ENCODE measurements at regions not wholly inside any gene's neighbourhood (a gene's known extent, or its start where the extent isn't known, plus 50 kb on each side); places are given as distances from the start of the nearest gene placed in this dataset.

DNA sequence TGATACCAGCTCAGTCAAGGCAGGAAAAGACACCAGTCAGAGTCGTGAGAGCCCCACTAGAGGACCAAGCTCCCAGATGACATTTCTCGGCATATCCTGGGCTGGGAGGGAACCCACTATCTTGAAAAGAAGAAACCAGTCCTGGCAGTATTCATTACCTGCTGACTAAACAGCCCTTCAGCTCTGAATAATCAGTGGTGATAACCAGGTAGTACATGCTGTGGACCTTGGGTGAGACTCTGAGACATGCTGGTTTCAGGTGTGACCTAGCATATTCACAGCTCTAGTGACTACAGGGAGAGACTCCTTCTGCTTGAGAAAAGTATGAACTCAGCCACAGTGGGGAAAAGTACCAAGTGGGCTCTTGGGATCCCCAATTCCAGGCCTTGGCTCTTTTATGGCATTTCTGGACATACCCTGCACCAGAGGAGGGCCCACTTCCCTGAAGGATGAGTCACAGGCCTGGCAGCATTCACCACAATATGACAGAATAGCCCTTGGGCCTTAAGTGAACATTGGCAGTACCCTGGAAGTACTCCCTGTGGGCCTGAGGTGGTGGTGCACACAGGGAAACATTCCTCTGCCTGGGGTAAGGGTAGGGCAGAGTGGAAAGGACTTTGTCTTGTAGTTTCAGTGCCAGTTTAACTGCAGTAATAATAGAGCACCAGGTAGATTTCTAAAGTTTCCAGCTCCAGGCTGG, 82.6 kb upstream of the SLC38A4 start:
- no peak overlapping the region for H3K27ac Mint-ChIP-seq
- TF ChIP-seq, protein P1, sequence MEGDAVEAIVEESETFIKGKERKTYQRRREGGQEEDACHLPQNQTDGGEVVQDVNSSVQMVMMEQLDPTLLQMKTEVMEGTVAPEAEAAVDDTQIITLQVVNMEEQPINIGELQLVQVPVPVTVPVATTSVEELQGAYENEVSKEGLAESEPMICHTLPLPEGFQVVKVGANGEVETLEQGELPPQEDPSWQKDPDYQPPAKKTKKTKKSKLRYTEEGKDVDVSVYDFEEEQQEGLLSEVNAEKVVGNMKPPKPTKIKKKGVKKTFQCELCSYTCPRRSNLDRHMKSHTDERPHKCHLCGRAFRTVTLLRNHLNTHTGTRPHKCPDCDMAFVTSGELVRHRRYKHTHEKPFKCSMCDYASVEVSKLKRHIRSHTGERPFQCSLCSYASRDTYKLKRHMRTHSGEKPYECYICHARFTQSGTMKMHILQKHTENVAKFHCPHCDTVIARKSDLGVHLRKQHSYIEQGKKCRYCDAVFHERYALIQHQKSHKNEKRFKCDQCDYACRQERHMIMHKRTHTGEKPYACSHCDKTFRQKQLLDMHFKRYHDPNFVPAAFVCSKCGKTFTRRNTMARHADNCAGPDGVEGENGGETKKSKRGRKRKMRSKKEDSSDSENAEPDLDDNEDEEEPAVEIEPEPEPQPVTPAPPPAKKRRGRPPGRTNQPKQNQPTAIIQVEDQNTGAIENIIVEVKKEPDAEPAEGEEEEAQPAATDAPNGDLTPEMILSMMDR (IDR thresholded peaks at IDR 0.05), result no peak
- Histone ChIP-seq H3K4me1 (ENCODE audit: insufficient read depth, low read length) (no peaks in the 10 kb centered on the region), H3K27ac (ENCODE audit: low read depth in 1 of 2, low read length in 2 of 2) (no peak overlapping the region), H3K4me3 (ENCODE audit: low read length) (no peak overlapping the region), H3K27me3 (ENCODE audit: control insufficient read depth in 1 of 2, insufficient read depth in 2 of 2, low read length in 2 of 2) (peaks cover 0 to 4% of the 10 kb centered on the region in 2 experiments), H3K36me3 (ENCODE audit: insufficient read depth, low read length) (no peaks in the 10 kb centered on the region), H3K9me3 (ENCODE audit: control insufficient read depth in 1 of 2, insufficient read depth in 1 of 2, low read length in 2 of 2) (peaks cover 0 to 4% of the 10 kb centered on the region in 2 experiments)
- ATAC-seq (ENCODE audit: poor library complexity) (no peak), DNase-seq (no peak)
- H3K4me3 Mint-ChIP-seq, result no peak overlapping the region
- ChIA-PET CTCF (no interaction called here), POLR2A (interaction anchor here (0.6 kb wide), 1 partner anchor 834 kb away, joined by 3 read pairs; no protein-coding TSS in a partner anchor)
- peaks cover 3% of the 10 kb centered on the region for H3K36me3 Mint-ChIP-seq (ENCODE audit: low read depth)
- H3K27me3 Mint-ChIP-seq, result peaks cover 11% of the 10 kb centered on the region
- no peaks in the 10 kb centered on the region for H3K4me1 Mint-ChIP-seq (ENCODE audit: low read depth)
- H3K9me3 Mint-ChIP-seq, result peaks cover 15% of the 10 kb centered on the region
- intact Hi-C loops (cut with DNase I, micrococcal nuclease), result no loop called here

DNA sequence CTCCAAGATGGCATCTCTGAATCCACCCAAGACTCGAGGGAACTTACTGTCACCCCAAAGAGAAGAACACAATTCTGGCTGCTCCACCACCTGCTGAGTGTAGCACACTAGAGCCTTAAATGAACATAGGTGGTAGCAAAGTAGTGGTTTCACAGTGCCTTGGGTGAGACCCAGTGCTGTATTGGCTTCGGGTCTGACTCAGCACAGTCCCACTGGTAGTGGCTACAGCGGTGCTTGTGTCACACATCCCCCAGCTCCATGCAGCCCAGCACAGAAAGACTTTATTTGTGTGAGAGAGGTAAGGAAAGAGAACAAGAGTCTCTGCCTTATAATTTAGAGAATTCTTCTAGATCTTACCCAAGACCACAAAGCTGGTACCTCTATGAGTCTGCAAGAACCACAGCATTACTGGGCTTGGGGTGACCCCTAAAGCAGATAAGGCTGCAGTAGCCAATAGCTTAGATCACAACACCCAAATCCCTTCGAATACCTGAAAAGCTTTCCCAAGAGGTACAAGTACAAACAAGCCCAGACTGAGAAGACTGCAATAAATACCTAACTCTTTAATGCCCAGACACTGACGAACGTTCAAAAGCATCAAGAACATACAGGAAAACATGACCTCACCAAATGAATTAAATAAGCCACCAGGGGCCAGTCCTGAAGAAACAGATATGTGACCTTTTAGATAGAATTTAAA, 83.3 kb upstream of the SLC38A4 start:
- Histone ChIP-seq H3K27ac (ENCODE audit: low read depth in 1 of 2, low read length in 2 of 2) (no peak overlapping the region), H3K36me3 (ENCODE audit: insufficient read depth, low read length) (no peaks in the 10 kb centered on the region), H3K9me3 (ENCODE audit: control insufficient read depth in 1 of 2, insufficient read depth in 1 of 2, low read length in 2 of 2) (peaks cover 0 to 4% of the 10 kb centered on the region in 2 experiments), H3K4me1 (ENCODE audit: insufficient read depth, low read length) (no peaks in the 10 kb centered on the region), H3K4me3 (ENCODE audit: low read length) (no peak overlapping the region), H3K27me3 (ENCODE audit: control insufficient read depth in 1 of 2, insufficient read depth in 2 of 2, low read length in 2 of 2) (peaks cover 0 to 4% of the 10 kb centered on the region in 2 experiments)
- Mint-ChIP-seq H3K27ac (no peak overlapping the region), H3K9me3 (peaks cover 19% of the 10 kb centered on the region), H3K27me3 (peaks cover 11% of the 10 kb centered on the region), H3K4me1 (ENCODE audit: low read depth) (no peaks in the 10 kb centered on the region), H3K36me3 (ENCODE audit: low read depth) (peaks cover 3% of the 10 kb centered on the region), H3K4me3 (no peak overlapping the region)
- ChIA-PET CTCF (no interaction called here), POLR2A (interaction anchor here (0.6 kb wide), 1 partner anchor 835 kb away, joined by 3 read pairs; no protein-coding TSS in a partner anchor)
- TF ChIP-seq, protein P1 (IDR thresholded peaks at IDR 0.05), result no peak
- no peak for ATAC-seq (ENCODE audit: poor library complexity)
- intact Hi-C loops (cut with DNase I, micrococcal nuclease), result no loop called here
- DNase-seq, result no peak

DNA sequence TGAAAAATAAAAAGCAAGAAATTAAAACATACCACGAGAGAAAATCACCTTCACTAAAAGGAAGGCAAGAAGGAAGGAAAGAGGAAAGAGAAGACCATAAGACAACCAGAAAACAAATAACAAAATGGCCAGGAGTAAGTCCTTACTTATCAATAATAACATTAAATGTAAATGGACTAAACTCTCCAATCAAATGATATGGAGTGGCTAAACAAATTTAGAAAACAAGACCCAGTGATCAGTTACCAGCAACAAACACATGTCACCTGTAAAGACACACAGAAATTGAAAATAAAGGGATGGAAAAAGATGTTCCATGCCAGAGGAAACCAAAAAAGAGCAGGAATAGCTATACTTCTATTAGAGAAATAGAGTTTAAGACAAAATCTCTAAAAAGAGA, 85.0 kb upstream of the SLC38A4 start:
- H3K4me3 ChIP-seq (ENCODE audit: low read length), result no peak overlapping the region
- peaks cover 0 to 4% of the 10 kb centered on the region in 2 experiments for H3K27me3 ChIP-seq (ENCODE audit: control insufficient read depth in 1 of 2, insufficient read depth in 2 of 2, low read length in 2 of 2)
- H3K27ac ChIP-seq (ENCODE audit: low read depth in 1 of 2, low read length in 2 of 2), result no peak overlapping the region
- ATAC-seq (ENCODE audit: poor library complexity), result no peak
- no peaks in the 10 kb centered on the region for H3K4me1 ChIP-seq (ENCODE audit: insufficient read depth, low read length)
- peaks cover 3% of the 10 kb centered on the region for H3K36me3 Mint-ChIP-seq (ENCODE audit: low read depth)
- H3K4me1 Mint-ChIP-seq (ENCODE audit: low read depth), result no peaks in the 10 kb centered on the region
- DNase-seq, result no peak
- no peaks in the 10 kb centered on the region for H3K36me3 ChIP-seq (ENCODE audit: insufficient read depth, low read length)
- H3K4me3 Mint-ChIP-seq, result no peak overlapping the region
- CTCF ChIA-PET, result no interaction called here
- no peak overlapping the region for H3K27ac Mint-ChIP-seq
- TF ChIP-seq, protein P1 (IDR thresholded peaks at IDR 0.05), result no peak
- intact Hi-C loops (cut with DNase I, micrococcal nuclease), result no loop called here
- H3K9me3 Mint-ChIP-seq, result peaks cover 19% of the 10 kb centered on the region
- peaks cover 11% of the 10 kb centered on the region for H3K27me3 Mint-ChIP-seq
- POLR2A ChIA-PET, result no interaction called here
- H3K9me3 ChIP-seq (ENCODE audit: control insufficient read depth in 1 of 2, insufficient read depth in 1 of 2, low read length in 2 of 2), result peaks cover 0 to 4% of the 10 kb centered on the region in 2 experiments

All from CD4-positive, alpha-beta T cell (primary cell).